ENCODE measurements at regions not wholly inside any gene's neighbourhood (a gene's known extent, or its start where the extent isn't known, plus 50 kb on each side); places are given as distances from the start of the nearest gene placed in this dataset.
A peak's percentile ranks its signal among the peaks of the same experiment; 100 is the strongest.

DNA sequence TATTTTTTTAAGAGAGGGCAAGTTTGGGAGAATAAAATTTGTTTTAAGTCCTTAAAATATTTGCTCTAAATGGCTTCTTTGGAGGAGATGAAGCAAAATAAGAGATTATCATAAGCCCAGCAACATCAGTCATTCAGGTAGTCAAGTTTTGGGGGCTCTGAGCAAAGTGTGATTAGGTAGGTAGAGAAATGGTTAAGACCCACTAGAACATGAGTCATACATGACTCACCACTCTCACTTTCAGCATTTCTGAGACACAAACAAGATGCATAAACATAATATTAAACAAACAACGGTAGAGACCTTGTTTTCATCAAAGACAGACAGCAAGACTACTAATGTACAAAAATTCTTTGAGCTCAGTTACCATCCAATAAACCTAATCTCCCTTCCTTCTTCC lies 272.2 kb downstream of the LMO4 start:
- TF ChIP-seq, protein P1, sequence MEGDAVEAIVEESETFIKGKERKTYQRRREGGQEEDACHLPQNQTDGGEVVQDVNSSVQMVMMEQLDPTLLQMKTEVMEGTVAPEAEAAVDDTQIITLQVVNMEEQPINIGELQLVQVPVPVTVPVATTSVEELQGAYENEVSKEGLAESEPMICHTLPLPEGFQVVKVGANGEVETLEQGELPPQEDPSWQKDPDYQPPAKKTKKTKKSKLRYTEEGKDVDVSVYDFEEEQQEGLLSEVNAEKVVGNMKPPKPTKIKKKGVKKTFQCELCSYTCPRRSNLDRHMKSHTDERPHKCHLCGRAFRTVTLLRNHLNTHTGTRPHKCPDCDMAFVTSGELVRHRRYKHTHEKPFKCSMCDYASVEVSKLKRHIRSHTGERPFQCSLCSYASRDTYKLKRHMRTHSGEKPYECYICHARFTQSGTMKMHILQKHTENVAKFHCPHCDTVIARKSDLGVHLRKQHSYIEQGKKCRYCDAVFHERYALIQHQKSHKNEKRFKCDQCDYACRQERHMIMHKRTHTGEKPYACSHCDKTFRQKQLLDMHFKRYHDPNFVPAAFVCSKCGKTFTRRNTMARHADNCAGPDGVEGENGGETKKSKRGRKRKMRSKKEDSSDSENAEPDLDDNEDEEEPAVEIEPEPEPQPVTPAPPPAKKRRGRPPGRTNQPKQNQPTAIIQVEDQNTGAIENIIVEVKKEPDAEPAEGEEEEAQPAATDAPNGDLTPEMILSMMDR (IDR thresholded peaks at IDR 0.05; ENCODE audit: unreplicated experiment): no peak
- peaks cover 6% of the 10 kb centered on the region for H3K9me3 Mint-ChIP-seq (ENCODE audit: unreplicated experiment)
- no peak overlapping the region for H3K4me3 Mint-ChIP-seq (ENCODE audit: unreplicated experiment)
- DNase-seq (ENCODE audit: unreplicated experiment): peak; percentile 44
- H3K36me3 Mint-ChIP-seq (ENCODE audit: insufficient read depth, unreplicated experiment): no peaks in the 10 kb centered on the region
- no peaks in the 10 kb centered on the region for H3K27me3 Mint-ChIP-seq (ENCODE audit: insufficient read depth, unreplicated experiment)
- intact Hi-C loops (cut with micrococcal nuclease): no loop called here
- ChIA-PET CTCF (no interaction called here), POLR2A (no interaction called here)
- no peak overlapping the region for H3K27ac Mint-ChIP-seq (ENCODE audit: low read depth, unreplicated experiment)
- no peaks in the 10 kb centered on the region for H3K4me1 Mint-ChIP-seq (ENCODE audit: insufficient read depth, unreplicated experiment)
- no TSS peak for BruUV-seq (replicated peaks)

DNA sequence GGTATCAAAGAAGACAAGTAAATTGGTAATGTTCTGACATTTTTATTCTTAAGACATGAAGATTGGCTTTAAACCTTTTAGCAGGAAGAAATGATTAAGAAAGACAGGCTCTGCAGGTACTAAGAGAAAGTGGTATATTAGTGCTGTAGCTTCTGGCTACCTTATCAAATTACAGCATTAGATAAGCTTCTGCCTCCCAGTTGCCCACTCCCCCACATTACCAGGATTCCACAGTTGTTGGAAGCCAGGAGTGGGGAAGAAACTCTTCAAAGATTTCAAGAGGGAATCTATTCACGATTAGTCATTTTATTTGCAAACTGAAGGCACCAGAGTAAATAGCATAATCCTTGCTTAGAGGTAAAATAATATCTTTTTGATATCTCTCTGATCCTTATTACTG lies 274.9 kb downstream of the LMO4 start:
- H3K36me3 Mint-ChIP-seq (ENCODE audit: insufficient read depth, unreplicated experiment): no peaks in the 10 kb centered on the region
- no peak overlapping the region for H3K27ac Mint-ChIP-seq (ENCODE audit: low read depth, unreplicated experiment)
- TF ChIP-seq, protein P1 (IDR thresholded peaks at IDR 0.05; ENCODE audit: unreplicated experiment): no peak
- ChIA-PET POLR2A (no interaction called here), CTCF (interaction anchor here (0.6 kb wide), 1 partner anchor 74 kb away, joined by 4 read pairs; no protein-coding TSS in a partner anchor)
- H3K27me3 Mint-ChIP-seq (ENCODE audit: insufficient read depth, unreplicated experiment): no peaks in the 10 kb centered on the region
- no TSS peak for BruUV-seq (replicated peaks)
- intact Hi-C loops (cut with micrococcal nuclease): no loop called here
- peaks cover 15% of the 10 kb centered on the region for H3K9me3 Mint-ChIP-seq (ENCODE audit: unreplicated experiment)
- H3K4me1 Mint-ChIP-seq (ENCODE audit: insufficient read depth, unreplicated experiment): no peaks in the 10 kb centered on the region
- no peak overlapping the region for H3K4me3 Mint-ChIP-seq (ENCODE audit: unreplicated experiment)
- no peak for DNase-seq (ENCODE audit: unreplicated experiment)

DNA sequence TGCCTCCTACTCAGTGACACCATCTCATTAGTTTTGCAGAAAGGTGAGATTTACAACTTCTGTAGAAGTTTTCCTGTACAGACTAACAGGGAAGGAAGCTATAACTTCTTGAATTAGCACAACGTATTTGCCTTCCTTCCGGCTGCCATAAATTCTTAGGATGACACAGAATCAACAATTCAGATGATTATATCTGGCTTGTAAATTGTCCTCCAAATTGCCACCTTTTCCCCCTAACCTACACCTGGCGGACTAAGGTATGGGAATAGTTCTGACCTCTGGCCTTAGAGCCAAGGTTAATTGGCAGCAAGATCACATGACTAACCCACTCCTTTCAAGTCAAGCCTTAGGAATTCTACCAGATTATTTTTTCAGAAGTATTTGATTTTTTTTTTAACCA lies 284.3 kb downstream of the LMO4 start:
- H3K36me3 Mint-ChIP-seq (ENCODE audit: insufficient read depth, unreplicated experiment): no peaks in the 10 kb centered on the region
- ChIA-PET POLR2A (interaction anchor here (0.7 kb wide), 1 partner anchor 31 kb away, joined by 3 read pairs; no protein-coding TSS in a partner anchor), CTCF (interaction anchor here (0.6 to 0.8 kb wide), 2 partner anchors 449 to 980 kb away, joined by 3 read pairs; no protein-coding TSS in a partner anchor)
- TF ChIP-seq, protein P1 (IDR thresholded peaks at IDR 0.05; ENCODE audit: unreplicated experiment): no peak
- no peaks in the 10 kb centered on the region for H3K9me3 Mint-ChIP-seq (ENCODE audit: unreplicated experiment)
- H3K27ac Mint-ChIP-seq (ENCODE audit: low read depth, unreplicated experiment): no peak overlapping the region
- intact Hi-C loops (cut with micrococcal nuclease): no loop called here
- H3K4me1 Mint-ChIP-seq (ENCODE audit: insufficient read depth, unreplicated experiment): no peaks in the 10 kb centered on the region
- H3K4me3 Mint-ChIP-seq (ENCODE audit: unreplicated experiment): no peak overlapping the region
- H3K27me3 Mint-ChIP-seq (ENCODE audit: insufficient read depth, unreplicated experiment): no peaks in the 10 kb centered on the region
- DNase-seq (ENCODE audit: unreplicated experiment): no peak
- no TSS peak for BruUV-seq (replicated peaks)

DNA sequence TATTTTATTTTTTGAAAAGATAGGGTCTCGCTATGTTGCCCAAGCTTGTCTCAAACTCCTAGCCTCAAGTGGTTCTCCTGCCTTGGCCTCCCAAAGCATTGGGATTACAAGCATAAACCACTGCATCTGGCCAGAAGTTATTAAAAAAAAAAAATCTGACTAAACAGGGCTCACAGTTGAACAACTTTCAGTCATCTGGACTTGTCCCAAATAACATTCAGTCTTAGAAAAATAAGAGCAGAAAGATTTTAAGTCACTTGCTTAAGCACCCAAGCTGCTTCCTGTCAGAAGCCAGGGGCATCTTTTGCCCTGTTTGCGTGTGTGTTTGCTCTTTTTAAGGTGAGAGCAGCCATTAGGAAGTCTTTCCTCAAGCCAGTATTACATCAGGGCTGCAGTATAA lies 286.8 kb downstream of the LMO4 start:
- no TSS peak for BruUV-seq (replicated peaks)
- no peak overlapping the region for H3K27ac Mint-ChIP-seq (ENCODE audit: low read depth, unreplicated experiment)
- no peaks in the 10 kb centered on the region for H3K9me3 Mint-ChIP-seq (ENCODE audit: unreplicated experiment)
- POLR2A ChIA-PET: interaction anchor here (0.6 kb wide), 1 partner anchor 895 kb away, joined by 3 read pairs; no protein-coding TSS in a partner anchor
- no peak for DNase-seq (ENCODE audit: unreplicated experiment)
- CTCF ChIA-PET: interaction anchor here (0.6 kb wide), 3 partner anchors 361 to 1027 kb away, joined by 3 to 5 read pairs (median 3); no protein-coding TSS in a partner anchor
- no peaks in the 10 kb centered on the region for H3K27me3 Mint-ChIP-seq (ENCODE audit: insufficient read depth, unreplicated experiment)
- H3K4me1 Mint-ChIP-seq (ENCODE audit: insufficient read depth, unreplicated experiment): no peaks in the 10 kb centered on the region
- H3K36me3 Mint-ChIP-seq (ENCODE audit: insufficient read depth, unreplicated experiment): no peaks in the 10 kb centered on the region
- no peak overlapping the region for H3K4me3 Mint-ChIP-seq (ENCODE audit: unreplicated experiment)
- TF ChIP-seq, protein P1 (IDR thresholded peaks at IDR 0.05; ENCODE audit: unreplicated experiment): no peak
- intact Hi-C loops (cut with micrococcal nuclease): no loop called here

Measured in MCF 10A (cell line).